Type B pancreatic cell (in vitro differentiated cells): ENCODE measurements at regions not wholly inside any gene's neighbourhood (a gene's known extent, or its start where the extent isn't known, plus 50 kb on each side); places are given as distances from the start of the nearest gene placed in this dataset.

ENCODE experiments used
- DNase-seq: peaks from one replicate; pipeline ENCODE4 v3.0.0; 2021; ENCODE audit warnings: mixed read lengths; ENCODE audit not compliant: unreplicated experiment; ENCODE audit errors: extremely low spot score
- H3K27ac Mint-ChIP-seq: 2 replicates; pipeline ENCODE4 v1.8.0; 2021; ENCODE audit warnings: mild to moderate bottlenecking, mixed read lengths
- H3K27me3 Mint-ChIP-seq: 2 replicates; pipeline ENCODE4 v1.8.0; 2021; ENCODE audit warnings: mixed read lengths
- H3K36me3 Mint-ChIP-seq: 2 replicates; pipeline ENCODE4 v1.8.0; 2021; ENCODE audit warnings: mixed read lengths
- H3K4me1 Mint-ChIP-seq: one replicate; pipeline ENCODE4 v1.8.0; 2021; ENCODE audit warnings: mixed read lengths; ENCODE audit not compliant: unreplicated experiment
- H3K4me3 Mint-ChIP-seq: 2 replicates; pipeline ENCODE4 v1.8.0; 2021; ENCODE audit warnings: mild to moderate bottlenecking, mixed read lengths
- H3K9me3 Mint-ChIP-seq: 2 replicates; pipeline ENCODE4 v1.8.0; 2021; ENCODE audit warnings: mixed read lengths
- CTCF ChIP-seq: fragments of 200-600 bp; sonication (generic); conservative IDR thresholded peaks from 2 replicates; pipeline ENCODE4 v1.5.0; 2021; ENCODE audit warnings: antibody characterized with exemption, mild to moderate bottlenecking

GRCh38 chr4:73929278-73929677 lies 52.5 kb downstream of the PF4 start:
- H3K4me1 Mint-ChIP-seq: no peaks in the 10 kb centered on the region
- no peak overlapping the region for H3K4me3 Mint-ChIP-seq
- TF ChIP-seq CTCF: no peak
- H3K27ac Mint-ChIP-seq: no peak overlapping the region
- no peaks in the 10 kb centered on the region for H3K9me3 Mint-ChIP-seq
- H3K27me3 Mint-ChIP-seq: no peaks in the 10 kb centered on the region
- no peak for DNase-seq
- H3K36me3 Mint-ChIP-seq: no peaks in the 10 kb centered on the region

- peaks cover 8% of the 10 kb centered on the region for H3K27me3 Mint-ChIP-seq
- H3K9me3 Mint-ChIP-seq: no peaks in the 10 kb centered on the region
- H3K27ac Mint-ChIP-seq: no peak overlapping the region
- no peak for TF ChIP-seq CTCF
- no peak overlapping the region for H3K4me3 Mint-ChIP-seq
- H3K36me3 Mint-ChIP-seq: no peaks in the 10 kb centered on the region
- DNase-seq: no peak
- no peaks in the 10 kb centered on the region for H3K4me1 Mint-ChIP-seq
These were observed 54.4 kb downstream of the CXCL1 start for GRCh38 chr4:73923631-73923937.

GRCh38 chr4:73922766-73923630 lies 53.8 kb downstream of the CXCL1 start:
- Mint-ChIP-seq H3K27ac (no peak overlapping the region), H3K36me3 (no peaks in the 10 kb centered on the region), H3K27me3 (peaks cover 14% of the 10 kb centered on the region), H3K4me1 (no peaks in the 10 kb centered on the region), H3K4me3 (no peak overlapping the region), H3K9me3 (no peaks in the 10 kb centered on the region)
- peak; percentile 46 for TF ChIP-seq CTCF
- DNase-seq: no peak

- no peak for DNase-seq
- Mint-ChIP-seq H3K27me3 (peaks cover 14% of the 10 kb centered on the region), H3K4me1 (no peaks in the 10 kb centered on the region), H3K4me3 (no peak overlapping the region), H3K27ac (no peak overlapping the region), H3K36me3 (no peaks in the 10 kb centered on the region), H3K9me3 (no peaks in the 10 kb centered on the region)
- TF ChIP-seq CTCF: no peak
These were observed 53.1 kb downstream of the CXCL1 start for GRCh38 chr4:73922317-73922716.
